IMR-90 (cell line): ENCODE measurements at regions not wholly inside any gene's neighbourhood (a gene's known extent, or its start where the extent isn't known, plus 50 kb on each side); places are given as distances from the start of the nearest gene placed in this dataset.

Source experiments
- ATAC-seq: fragments of 200-7000 bp; cut with Tn5 transposase; 2 replicates; pipeline ENCODE4 v1.9.1; 2020; ENCODE audit warnings: low read depth, mild to moderate bottlenecking, moderate library complexity
- BruUV-seq: library from RNA; stranded (reverse); fragments of 400-500 nt; replicated peaks from 2 replicates; lab custom pipeline; 2021; lab: Mats Ljungman, UMichigan
- CTCF ChIA-PET: fragments of 300-600 bp; formaldehyde crosslinking; extraction: SDS; loops from one replicate; lab custom pipeline; 2021; ENCODE audit warnings: antibody characterized with exemption; lab: Yijun Ruan, JAX
- POLR2A ChIA-PET: fragments of 300-600 bp; sonication (Branson Sonifier 250); formaldehyde crosslinking; loops from one replicate; lab custom pipeline; 2022; ENCODE audit warnings: antibody characterized with exemption; ENCODE audit not compliant: unreplicated experiment; lab: Charles Lee
- DNase-seq: peaks from one replicate; pipeline ENCODE4 v3.0.0; 2013
- H2AFZ ChIP-seq: replicated peaks from 2 replicates; pipeline ENCODE3; 2013; ENCODE audit warnings: low read length, mild to moderate bottlenecking; ENCODE audit not compliant: poor library complexity
- H2AK5ac ChIP-seq: 2 replicates; pipeline ENCODE4 v1.6.1; 2013; ENCODE audit warnings: low read depth, low read length, inconsistent platforms
- H2AK9ac ChIP-seq: replicated peaks from 2 replicates; pipeline ENCODE3; 2013; ENCODE audit warnings: mild to moderate bottlenecking, low read depth, low read length, moderate library complexity; ENCODE audit not compliant: poor library complexity
- H2BK120ac ChIP-seq: 2 replicates; pipeline ENCODE4 v1.6.1; 2013; ENCODE audit warnings: low read depth, low read length, inconsistent platforms
- H2BK15ac ChIP-seq: 3 replicates; pipeline ENCODE4 v1.6.1; 2013; ENCODE audit warnings: low read depth, low read length, inconsistent platforms
- H2BK20ac ChIP-seq: 2 replicates; pipeline ENCODE4 v1.6.1; 2013; ENCODE audit warnings: low read depth, mild to moderate bottlenecking, inconsistent platforms, low read length, moderate library complexity
- H2BK5ac ChIP-seq: 2 replicates; pipeline ENCODE4 v1.6.1; 2013; ENCODE audit warnings: mild to moderate bottlenecking, low read depth, low read length, inconsistent platforms; ENCODE audit not compliant: poor library complexity, severe bottlenecking
- H3K14ac ChIP-seq: replicated peaks from 2 replicates; pipeline ENCODE4 v1.6.1; 2013; ENCODE audit warnings: low read depth, low read length, inconsistent platforms
- H3K18ac ChIP-seq: 2 replicates; pipeline ENCODE4 v1.6.1; 2013; ENCODE audit warnings: low read depth, low read length, control low read depth
- H3K23ac ChIP-seq: 2 replicates; pipeline ENCODE4 v1.6.1; 2013; ENCODE audit warnings: low read depth, low read length, inconsistent platforms
- H3K27ac ChIP-seq: 2 replicates; pipeline ENCODE4 v1.5.1; 2013; ENCODE audit warnings: mild to moderate bottlenecking, control low read depth, low read length; ENCODE audit not compliant: insufficient read depth
- H3K27me3 ChIP-seq: 2 replicates; pipeline ENCODE4 v1.6.1; 2013; ENCODE audit warnings: low read length; ENCODE audit not compliant: control insufficient read depth, insufficient read depth
- H3K36me3 ChIP-seq: 2 replicates; pipeline ENCODE4 v1.6.1; 2013; ENCODE audit warnings: low read length, mixed read lengths; ENCODE audit not compliant: control insufficient read depth, insufficient read depth
- H3K4ac ChIP-seq: 2 replicates; pipeline ENCODE4 v1.6.1; 2013; ENCODE audit warnings: low read depth, low read length, inconsistent platforms
- H3K4me1 ChIP-seq: 2 replicates; pipeline ENCODE4 v1.6.1; 2013; ENCODE audit warnings: low read length, mixed read lengths; ENCODE audit not compliant: control insufficient read depth, insufficient read depth
- H3K4me2 ChIP-seq: 2 replicates; pipeline ENCODE4 v1.6.1; 2013; ENCODE audit warnings: low read depth, mild to moderate bottlenecking, control low read depth, low read length, moderate library complexity
- H3K4me3 ChIP-seq: 2 replicates; pipeline ENCODE4 v1.5.1; 2013; ENCODE audit warnings: low read depth, mild to moderate bottlenecking, control low read depth, low read length, moderate library complexity; ENCODE audit not compliant: insufficient read depth
- H3K56ac ChIP-seq: 2 replicates; pipeline ENCODE4 v1.6.1; 2013; ENCODE audit warnings: low read length, inconsistent platforms; ENCODE audit not compliant: insufficient read depth; ENCODE audit errors: extremely low read depth
- H3K79me1 ChIP-seq, 2 experiments: 2 replicates each; pipeline ENCODE4 v1.6.1; 2013; ENCODE audit warnings: low read length in 2 of 2, inconsistent platforms in 1 of 2, low read depth in 1 of 2
- H3K9ac ChIP-seq: 2 replicates; pipeline ENCODE4 v1.6.1; 2013; ENCODE audit warnings: low read depth, low read length, control low read depth
- H3K9me1 ChIP-seq: 2 replicates; pipeline ENCODE4 v1.6.1; 2013; ENCODE audit warnings: low read length, inconsistent platforms; ENCODE audit not compliant: insufficient read depth
- H3K9me3 ChIP-seq: 2 replicates; pipeline ENCODE4 v1.6.1; 2013; ENCODE audit warnings: low read length; ENCODE audit not compliant: control insufficient read depth, insufficient read depth
- H4K20me1 ChIP-seq: 2 replicates; pipeline ENCODE4 v1.6.1; 2013; ENCODE audit warnings: low read length, inconsistent platforms; ENCODE audit not compliant: insufficient read depth
- H4K5ac ChIP-seq: 2 replicates; pipeline ENCODE4 v1.6.1; 2013; ENCODE audit warnings: mild to moderate bottlenecking, low read depth, low read length, control low read depth
- H4K8ac ChIP-seq, 2 experiments: 2 replicates each; pipeline ENCODE4 v1.6.1; 2013; ENCODE audit warnings: low read depth in 2 of 2, low read length in 2 of 2, control low read depth in 1 of 2, inconsistent platforms in 1 of 2
- H4K91ac ChIP-seq: 2 replicates; pipeline ENCODE4 v1.6.1; 2013; ENCODE audit warnings: low read depth, low read length, inconsistent platforms; ENCODE audit not compliant: insufficient read depth
- CHD1 ChIP-seq: IDR thresholded peaks from 2 replicates; pipeline ENCODE4 v1.6.1; 2012; ENCODE audit warnings: low read depth, low read length, improper control_type of control experiment
- ELK1 ChIP-seq: fragments of 150-350 bp; IDR thresholded peaks from 2 replicates; pipeline ENCODE4 v1.6.1; 2016; ENCODE audit warnings: low read depth, mild to moderate bottlenecking, low read length, moderate library complexity, borderline replicate concordance
- FOS ChIP-seq: fragments of 150-350 bp; IDR thresholded peaks from 2 replicates; pipeline ENCODE4 v1.6.1; 2016; ENCODE audit warnings: low read depth, low read length
- MAFK ChIP-seq: IDR thresholded peaks from 2 replicates; pipeline ENCODE4 v1.6.1; 2012; ENCODE audit warnings: low read depth, low read length, improper control_type of control experiment
- MXI1 ChIP-seq: IDR thresholded peaks from 2 replicates; pipeline ENCODE4 v1.6.1; 2012; ENCODE audit warnings: low read depth, mild to moderate bottlenecking, low read length, moderate library complexity, borderline replicate concordance
- NFE2L2 ChIP-seq: fragments of 150-350 bp; IDR thresholded peaks from 2 replicates; pipeline ENCODE4 v1.6.1; 2016; ENCODE audit warnings: low read depth, mild to moderate bottlenecking, low read length
- RAD21 ChIP-seq: IDR thresholded peaks from 2 replicates; pipeline ENCODE4 v1.6.1; 2012; ENCODE audit warnings: low read length, improper control_type of control experiment
- SMC3 ChIP-seq: fragments of 150-350 bp; IDR thresholded peaks from 2 replicates; pipeline ENCODE4 v1.6.1; 2016; ENCODE audit warnings: low read depth, mild to moderate bottlenecking, antibody characterized with exemption, low read length, moderate library complexity
- USF2 ChIP-seq: fragments of 150-350 bp; IDR thresholded peaks from 2 replicates; pipeline ENCODE4 v1.6.1; 2017; ENCODE audit warnings: mild to moderate bottlenecking, antibody characterized with exemption, low read length, low read depth
- WGBS, 2 experiments: methylation state at CpG; one replicate each; pipeline versions ENCODE4 v1.1.5 to v1.1.7; 2013; ENCODE audit warnings: missing lambda C conversion rate in 2 of 2; ENCODE audit not compliant: insufficient read length in 1 of 2; ENCODE audit errors: extremely low coverage in 2 of 2; 5-methylcytosine and 5-hydroxymethylcytosine counted together
- dilution Hi-C: fragments of 300-500 bp; cut with HindIII; formaldehyde crosslinking; loops from one replicate; pipeline ENCODE4 v1.14.3; 2018; ENCODE audit warnings: low sequenced_read_pairs; ENCODE audit not compliant: unreplicated experiment
- in situ Hi-C: fragments of 300-500 bp; cut with MboI; formaldehyde crosslinking; loops from 3 replicates; pipeline ENCODE4 v1.14.3; 2019; ENCODE audit warnings: low sequenced_read_pairs, inconsistent platforms, mixed read lengths
- intact Hi-C: fragments of 100-400 bp; cut with micrococcal nuclease; formaldehyde crosslinking; loops from 2 replicates; pipeline ENCODE4 v1.10.0; 2022

- no peaks in the 10 kb centered on the region for H3K36me3 ChIP-seq
- ChIA-PET POLR2A (no interaction called here), CTCF (no interaction called here)
- no peak for DNase-seq
- H2BK15ac ChIP-seq = no peak overlapping the region
- H3K14ac ChIP-seq = no peak overlapping the region
- H2BK5ac ChIP-seq = no peak overlapping the region
- H3K79me1 ChIP-seq = no peaks in the 10 kb centered on the region
- H4K91ac ChIP-seq = no peak overlapping the region
- no peak overlapping the region for H2BK20ac ChIP-seq
- intact Hi-C loops = no loop called here
- dilution Hi-C loops = no loop called here
- no peaks in the 10 kb centered on the region; the same call in 1 of the 2 replicates for H3K9me3 ChIP-seq
- H2AK5ac ChIP-seq = no peak overlapping the region
- H3K4ac ChIP-seq = no peak overlapping the region
- no peaks in the 10 kb centered on the region for H3K4me1 ChIP-seq
- no peak overlapping the region for H3K9ac ChIP-seq
- no peak overlapping the region for H2AK9ac ChIP-seq
- no peak overlapping the region for H3K23ac ChIP-seq
- no peak overlapping the region for H3K27ac ChIP-seq
- no CpG with 5 or more reads among the region's 1 CpG for WGBS, 2 experiments
- in situ Hi-C loops = no loop called here
- H3K4me3 ChIP-seq = no peak overlapping the region
- no peak overlapping the region for H4K8ac ChIP-seq
- ATAC-seq = no peak
- no peaks in the 10 kb centered on the region for H4K20me1 ChIP-seq
- H3K9me1 ChIP-seq = no peaks in the 10 kb centered on the region
- H2AFZ ChIP-seq = no peak overlapping the region
- no peak overlapping the region for H3K18ac ChIP-seq
- no peak overlapping the region for H2BK120ac ChIP-seq
- no peak overlapping the region for H4K5ac ChIP-seq
- H3K56ac ChIP-seq = no peak overlapping the region
- H3K4me2 ChIP-seq = no peak overlapping the region
- TF ChIP-seq MAFK (no peak), MXI1 (no peak), USF2 (no peak), RAD21 (no peak), CHD1 (no peak), ELK1 (no peak), NFE2L2 (no peak), SMC3 (no peak), FOS (no peak)
- no TSS peak for BruUV-seq
- H3K27me3 ChIP-seq = no peaks in the 10 kb centered on the region
Measured at GRCh38 chr11:22031791-22032190, 161.1 kb upstream of the ANO5 start.
